GM12874 (cell line): ENCODE measurements at regions not wholly inside any gene's neighbourhood (a gene's known extent, or its start where the extent isn't known, plus 50 kb on each side); places are given as distances from the start of the nearest gene placed in this dataset.

Source experiments
- TF ChIP-seq, protein P1 (sequence below): IDR thresholded peaks from 2 replicates; pipeline ENCODE4 v1.5.1; 2011; ENCODE audit warnings: low read depth, mild to moderate bottlenecking, control low read depth, low read length, moderate library complexity; ENCODE audit not compliant: insufficient read depth

DNA sequence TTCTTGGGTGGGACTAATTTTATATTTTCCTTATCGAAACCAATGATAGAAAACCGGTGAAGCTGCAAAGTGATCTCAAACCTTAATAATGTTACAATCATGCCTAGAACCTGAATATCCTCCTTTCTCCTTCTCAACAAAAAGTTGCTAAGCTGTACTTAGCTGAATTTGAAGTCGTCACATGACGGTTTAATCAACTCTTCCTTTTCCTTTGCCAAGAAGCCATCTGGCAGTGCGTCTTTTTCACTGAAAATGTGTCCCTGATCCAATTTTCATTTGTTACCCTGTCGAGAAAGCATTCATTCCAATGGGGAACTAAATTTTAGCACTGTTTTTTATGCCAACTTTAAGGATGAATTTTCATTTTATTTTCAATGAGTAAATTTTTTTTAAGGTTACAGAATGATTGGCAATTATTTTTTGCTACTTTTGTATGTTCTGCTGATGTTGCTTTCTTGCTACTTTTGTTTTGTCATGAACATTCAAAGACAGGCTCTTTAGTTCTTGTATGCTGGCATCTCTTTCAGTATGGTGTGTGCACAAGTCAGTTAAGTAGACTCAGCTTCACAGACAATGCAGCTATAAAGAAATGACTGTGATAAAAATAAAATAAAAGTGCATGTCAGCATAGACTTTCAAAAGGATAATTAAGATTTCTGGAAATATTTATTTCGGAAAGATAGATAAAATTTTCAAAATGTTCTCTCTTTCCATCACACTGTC is 980.0 kb downstream of the DNAJB9 start:
- TF ChIP-seq, protein P1, sequence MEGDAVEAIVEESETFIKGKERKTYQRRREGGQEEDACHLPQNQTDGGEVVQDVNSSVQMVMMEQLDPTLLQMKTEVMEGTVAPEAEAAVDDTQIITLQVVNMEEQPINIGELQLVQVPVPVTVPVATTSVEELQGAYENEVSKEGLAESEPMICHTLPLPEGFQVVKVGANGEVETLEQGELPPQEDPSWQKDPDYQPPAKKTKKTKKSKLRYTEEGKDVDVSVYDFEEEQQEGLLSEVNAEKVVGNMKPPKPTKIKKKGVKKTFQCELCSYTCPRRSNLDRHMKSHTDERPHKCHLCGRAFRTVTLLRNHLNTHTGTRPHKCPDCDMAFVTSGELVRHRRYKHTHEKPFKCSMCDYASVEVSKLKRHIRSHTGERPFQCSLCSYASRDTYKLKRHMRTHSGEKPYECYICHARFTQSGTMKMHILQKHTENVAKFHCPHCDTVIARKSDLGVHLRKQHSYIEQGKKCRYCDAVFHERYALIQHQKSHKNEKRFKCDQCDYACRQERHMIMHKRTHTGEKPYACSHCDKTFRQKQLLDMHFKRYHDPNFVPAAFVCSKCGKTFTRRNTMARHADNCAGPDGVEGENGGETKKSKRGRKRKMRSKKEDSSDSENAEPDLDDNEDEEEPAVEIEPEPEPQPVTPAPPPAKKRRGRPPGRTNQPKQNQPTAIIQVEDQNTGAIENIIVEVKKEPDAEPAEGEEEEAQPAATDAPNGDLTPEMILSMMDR: no peak

- TF ChIP-seq, protein P1: no peak
These were observed 982.3 kb downstream of the DNAJB9 start for GRCh38 chr7:109552017-109552416.

DNA sequence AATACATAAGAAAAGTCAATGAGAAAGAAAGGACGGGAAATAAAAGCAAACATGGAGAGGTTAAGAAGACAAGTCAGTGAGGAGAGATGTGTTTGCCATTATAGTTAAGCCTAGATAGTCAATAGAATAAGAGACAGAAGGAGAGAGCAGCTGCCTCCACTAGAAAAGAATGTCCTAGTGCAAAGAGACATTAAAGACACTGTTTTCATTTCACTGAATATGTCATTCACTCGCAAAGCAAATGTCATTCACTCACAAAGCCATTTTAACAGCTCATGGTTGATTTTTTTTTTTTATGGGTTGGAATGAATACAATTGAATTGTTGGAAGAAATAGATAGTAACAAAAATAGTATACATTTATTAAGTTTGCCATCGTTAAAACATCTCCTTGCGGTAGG is 1007.6 kb downstream of the DNAJB9 start:
- TF ChIP-seq, protein P1: no peak

- TF ChIP-seq, protein P1: no peak
These were observed 1010.2 kb downstream of the DNAJB9 start for GRCh38 chr7:109579901-109580300.

DNA sequence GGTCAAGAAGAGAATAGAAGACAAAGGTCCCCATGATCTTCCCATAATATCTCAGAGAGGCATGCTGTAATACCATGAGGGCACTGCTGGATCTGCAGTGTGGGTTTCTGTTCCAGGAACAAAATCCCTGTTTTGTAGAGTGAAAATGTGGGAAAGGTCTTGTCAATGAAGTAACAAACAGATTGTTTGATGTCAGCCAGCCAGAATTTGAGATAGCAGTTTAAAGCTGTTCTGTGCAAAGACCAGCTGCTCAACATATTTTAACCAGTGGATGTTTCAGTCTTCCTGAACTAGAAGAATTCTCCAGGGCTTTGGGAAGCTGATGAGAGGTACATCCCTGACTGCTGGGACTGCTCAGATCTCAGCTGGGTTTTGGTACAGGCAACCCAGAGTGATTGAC is 1012.5 kb downstream of the DNAJB9 start:
- TF ChIP-seq, protein P1: no peak

- TF ChIP-seq, protein P1: no peak
These were observed 1042.0 kb downstream of the DNAJB9 start for GRCh38 chr7:109611656-109612055.

DNA sequence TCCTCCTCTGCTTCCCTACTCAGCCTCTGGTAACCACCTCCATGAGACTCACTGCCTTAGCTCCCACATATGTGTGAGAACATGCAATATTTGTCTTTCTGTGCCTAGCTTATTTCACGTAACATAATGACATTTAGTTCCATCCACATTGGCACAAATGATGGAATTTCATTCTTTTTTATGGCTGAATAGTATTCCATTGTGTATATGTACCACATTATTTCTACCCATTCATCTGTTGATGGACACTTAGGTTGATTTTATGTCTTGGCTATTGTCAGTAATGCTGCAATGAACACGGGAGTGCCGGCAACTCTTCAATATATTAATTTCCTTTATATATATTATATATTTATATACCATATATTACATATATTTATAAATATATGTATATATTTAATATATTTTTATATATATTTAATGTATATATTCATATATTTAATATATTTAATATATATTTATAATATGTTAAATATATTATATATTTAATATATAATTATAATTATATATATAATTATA is 1046.9 kb downstream of the DNAJB9 start:
- TF ChIP-seq, protein P1: no peak
